Stimulated activated CD8-positive, alpha-beta memory T cell treated with anti-CD3 and anti-CD28 coated beads, Interleukin-7, amount 100 ng/mL, for 1 hour (primary cell): ENCODE measurements at regions not wholly inside any gene's neighbourhood (a gene's known extent, or its start where the extent isn't known, plus 50 kb on each side); places are given as distances from the start of the nearest gene placed in this dataset.

ENCODE experiments used
- DNase-seq, 2 donors: peaks; one replicate each; pipeline ENCODE4 v3.0.0-alpha.2; 2020; ENCODE audit warnings: low read depth in 2 of 2

GRCh38 chr16:79370736-79371135 is 229.8 kb downstream of the MAF start:
- no peak for DNase-seq

GRCh38 chr16:79369796-79370195 is 230.7 kb downstream of the MAF start:
- DNase-seq = no peak

- DNase-seq = no peak
Observed at GRCh38 chr16:79367822-79368221, 232.7 kb downstream of the MAF start.

DNA sequence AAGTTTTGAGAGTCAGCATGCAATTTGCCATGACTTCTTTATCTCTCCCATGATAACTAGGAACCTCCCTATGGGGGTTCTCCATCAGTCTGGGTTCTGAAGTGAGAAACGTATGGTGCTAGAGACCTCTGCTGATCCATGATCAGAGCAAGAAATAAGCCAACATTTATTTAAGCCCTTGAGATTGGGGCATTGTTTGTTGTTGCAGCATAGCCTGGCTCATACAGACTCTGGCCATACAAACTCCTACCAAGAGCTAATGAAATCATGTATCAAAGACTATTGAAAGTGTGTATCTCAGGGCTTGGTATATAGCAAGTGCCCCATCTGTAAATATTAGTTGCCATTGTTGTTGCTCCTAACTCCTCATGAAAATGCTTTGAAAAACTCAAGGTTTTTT is 233.9 kb downstream of the MAF start:
- DNase-seq = no peak

DNA sequence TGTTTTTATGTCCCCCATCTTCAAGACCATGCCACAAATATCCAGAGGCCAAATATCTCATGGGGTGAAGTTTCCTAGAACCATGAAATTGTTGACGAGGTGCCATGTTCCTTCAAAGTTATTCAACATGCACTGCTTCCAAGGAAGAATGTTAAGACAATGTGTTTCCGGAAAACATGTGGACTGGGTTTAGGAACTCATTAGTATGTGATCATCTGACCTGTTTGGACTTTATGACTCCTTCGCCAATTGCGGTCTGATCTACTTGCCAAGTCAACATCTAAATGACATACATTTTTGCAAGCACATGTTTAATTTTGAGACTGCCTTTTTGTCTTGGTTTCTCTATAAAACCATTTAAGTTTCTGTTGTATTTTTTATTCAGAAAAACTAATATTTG is 234.8 kb downstream of the MAF start:
- no peak for DNase-seq

- no peak for DNase-seq
Observed at GRCh38 chr16:79363484-79363883, 237.1 kb downstream of the MAF start.

GRCh38 chr16:79363035-79363434 is 237.5 kb downstream of the MAF start:
- no peak for DNase-seq

- DNase-seq = no peak
Observed at GRCh38 chr16:79362300-79362970, 238.1 kb downstream of the MAF start.

GRCh38 chr16:79361132-79361751 is 239.3 kb downstream of the MAF start:
- no peak for DNase-seq

- DNase-seq = no peak
Observed at GRCh38 chr16:79360267-79360666, 240.3 kb downstream of the MAF start.

DNA sequence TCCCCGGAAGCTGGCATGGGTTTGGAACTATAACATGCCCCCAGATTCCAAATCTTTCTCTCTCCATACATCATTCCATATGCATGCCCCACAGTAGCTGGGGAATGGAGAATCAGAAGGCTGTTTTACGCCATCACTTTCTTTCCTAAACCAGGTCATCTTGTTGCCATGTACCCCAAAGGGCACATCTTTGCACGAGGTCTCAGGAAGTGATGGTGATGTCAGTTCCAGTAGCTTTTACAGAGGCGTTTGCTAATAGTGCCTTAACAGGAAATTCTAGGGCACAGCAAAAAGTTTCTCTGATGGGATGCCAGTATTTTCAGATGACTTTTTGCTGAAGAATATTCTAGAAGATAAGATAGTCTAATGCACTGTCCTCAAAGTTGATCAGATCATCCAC is 241.5 kb downstream of the MAF start:
- DNase-seq = no peak

DNA sequence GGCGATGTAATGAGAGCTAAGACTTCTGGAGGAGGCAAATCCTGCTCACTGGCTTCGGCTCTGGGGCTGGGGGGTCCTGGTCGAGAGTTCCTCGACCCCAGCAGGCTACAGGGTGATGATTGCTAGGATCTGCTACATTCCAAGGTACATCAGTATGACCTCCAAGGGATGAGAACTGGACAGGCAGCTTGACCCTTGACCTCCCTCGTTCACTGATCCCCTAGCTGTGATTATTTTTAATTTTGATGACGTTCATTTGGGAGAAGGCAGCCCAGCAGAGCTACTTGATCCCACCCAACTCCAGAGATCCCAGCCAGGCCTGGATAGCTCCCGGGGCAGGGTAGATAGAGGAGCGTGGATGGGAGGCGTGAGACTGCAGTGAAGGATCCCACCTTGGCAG is 242.3 kb downstream of the MAF start:
- no peak for DNase-seq

- DNase-seq = no peak
Observed at GRCh38 chr16:79355600-79356358, 244.8 kb downstream of the MAF start.

DNA sequence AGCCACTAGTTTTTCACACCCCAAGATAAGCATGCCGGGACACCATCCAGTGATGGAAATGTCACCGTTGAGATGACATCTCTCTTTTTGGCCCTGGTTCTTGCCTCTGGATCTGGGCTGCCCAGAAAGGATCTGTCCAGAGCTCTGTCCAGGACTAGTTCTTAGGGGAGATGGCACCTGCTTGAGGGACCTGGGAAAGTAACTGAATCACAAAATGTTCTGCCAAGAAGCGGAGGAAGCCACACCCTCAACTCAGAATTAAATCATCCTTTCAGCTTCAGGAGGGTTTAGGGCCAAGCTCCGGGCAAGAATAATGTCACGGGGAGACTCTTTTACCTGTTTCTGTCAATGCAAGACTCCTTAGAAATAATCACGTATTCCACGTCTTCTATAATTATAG is 248.6 kb downstream of the MAF start:
- no peak for DNase-seq

DNA sequence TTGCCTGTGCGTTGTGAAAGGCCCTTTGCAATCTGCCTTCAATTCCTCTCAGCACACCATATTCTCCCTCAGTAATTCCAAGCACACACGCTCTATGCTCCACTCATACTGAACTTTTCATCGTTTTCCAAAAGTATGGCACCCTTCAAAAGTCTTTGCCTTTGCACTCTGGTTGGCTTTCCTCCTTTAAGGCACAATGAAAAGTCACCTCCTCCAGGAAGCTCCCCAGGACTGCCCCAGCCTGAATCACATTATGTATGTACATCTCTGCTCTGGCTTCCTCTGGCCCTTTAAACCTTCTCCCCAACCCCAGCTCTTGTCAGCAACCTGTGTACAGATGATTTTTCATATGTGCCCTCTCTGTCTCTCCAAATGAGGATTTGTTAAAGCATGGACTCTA is 250.7 kb downstream of the MAF start:
- no peak for DNase-seq

DNA sequence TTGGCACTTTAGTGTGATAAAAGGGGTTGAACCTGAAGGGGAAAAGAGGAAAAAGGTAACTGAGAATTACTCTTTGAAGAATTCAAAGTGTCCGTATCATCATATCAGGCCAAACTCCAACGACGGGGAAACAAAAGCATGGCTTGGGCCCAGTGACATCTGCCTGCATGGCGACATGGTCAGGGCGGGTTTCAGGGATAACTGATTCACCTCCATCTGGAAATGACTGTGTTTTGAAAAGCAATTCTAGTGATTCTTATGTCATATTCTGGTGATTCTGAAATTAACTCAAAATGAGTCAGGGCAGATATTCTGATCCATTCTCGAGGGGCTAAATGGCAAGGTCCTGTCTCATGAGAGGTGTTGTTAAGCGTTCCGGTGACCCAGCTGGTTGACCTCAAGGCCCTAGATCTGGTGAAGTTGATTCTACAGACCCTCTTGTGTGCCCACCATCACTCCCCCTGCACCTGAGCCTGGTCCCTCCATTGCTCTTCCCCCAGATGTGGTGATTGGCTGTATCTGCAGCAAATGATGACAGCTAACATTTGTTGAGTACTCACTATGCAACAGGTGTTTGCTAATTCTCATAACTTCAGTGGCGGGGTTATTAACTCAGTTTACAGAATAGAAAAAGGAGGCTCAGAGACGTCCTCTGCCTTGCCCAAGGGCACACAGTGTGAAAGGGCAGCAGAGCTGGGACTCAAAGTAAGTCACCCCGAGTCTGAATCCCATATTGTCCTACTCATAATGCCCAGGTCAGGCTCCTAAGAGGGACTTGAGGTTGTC is 251.8 kb downstream of the MAF start:
- DNase-seq = no peak

- no peak for DNase-seq
Observed at GRCh38 chr16:79347277-79347676, 253.3 kb downstream of the MAF start.

DNA sequence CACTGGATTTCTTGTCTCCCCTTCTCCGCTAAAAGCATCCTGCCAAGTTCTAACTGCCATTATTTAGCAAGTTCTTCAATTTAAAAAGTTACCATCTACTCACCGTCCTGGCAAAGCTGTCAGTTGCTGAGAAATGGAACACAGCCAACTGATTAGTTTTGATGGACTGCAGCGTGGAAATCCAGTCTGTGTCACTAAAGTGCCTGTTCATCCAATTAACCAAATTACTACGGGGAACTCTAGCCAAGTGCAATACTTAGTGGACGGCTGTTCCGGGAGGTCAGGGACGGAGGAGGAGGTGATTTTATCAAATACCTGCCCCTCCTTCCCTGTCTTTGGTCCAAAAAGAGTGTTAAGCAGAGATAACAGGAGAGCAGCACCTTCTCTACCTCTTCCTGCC is 260.7 kb downstream of the MAF start:
- no peak for DNase-seq

GRCh38 chr16:79337906-79338305 is 262.6 kb downstream of the MAF start:
- no peak for DNase-seq

GRCh38 chr16:79336437-79337229 is 263.9 kb downstream of the MAF start:
- no peak for DNase-seq

DNA sequence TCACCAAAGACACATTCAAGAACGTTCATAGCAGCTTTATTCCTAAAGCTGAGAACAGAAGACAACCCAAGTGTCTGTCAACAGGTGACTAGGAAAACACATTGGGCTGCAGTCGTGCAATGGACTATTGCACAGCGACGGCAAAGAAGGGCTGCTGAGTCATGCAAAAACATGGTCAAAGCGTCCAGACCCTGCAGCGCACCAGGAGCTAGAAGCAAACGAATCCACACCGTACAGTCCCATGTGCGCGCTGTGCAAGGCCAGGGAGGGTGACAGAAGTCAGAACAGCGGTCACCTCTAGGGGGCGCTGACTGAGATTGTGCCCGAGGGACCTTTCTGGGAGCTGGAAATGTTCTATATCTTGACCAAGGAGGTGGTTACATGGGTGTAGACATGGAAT is 266.4 kb downstream of the MAF start:
- no peak for DNase-seq

DNA sequence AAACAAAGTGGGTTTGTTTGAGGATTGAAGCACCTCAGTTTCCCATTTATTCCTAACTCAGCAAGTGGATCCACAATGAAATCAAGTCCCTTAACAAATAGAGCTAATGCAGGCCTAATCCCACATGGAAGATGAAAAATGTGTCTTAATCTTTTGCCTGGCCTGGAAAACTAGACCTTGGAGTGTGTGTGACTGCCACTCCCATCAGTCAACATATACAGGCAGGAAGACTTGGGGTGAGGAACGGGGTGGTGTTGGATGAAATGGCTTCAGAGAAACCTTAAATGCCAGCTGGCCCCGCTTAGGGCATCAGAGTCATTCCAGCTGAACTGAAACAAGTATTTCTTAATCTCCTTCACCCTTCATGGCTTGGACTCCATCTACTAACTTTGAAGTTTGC is 269.5 kb downstream of the MAF start:
- no peak for DNase-seq
